ENCODE measurements at regions not wholly inside any gene's neighbourhood (a gene's known extent, or its start where the extent isn't known, plus 50 kb on each side); places are given as distances from the start of the nearest gene placed in this dataset.

DNA sequence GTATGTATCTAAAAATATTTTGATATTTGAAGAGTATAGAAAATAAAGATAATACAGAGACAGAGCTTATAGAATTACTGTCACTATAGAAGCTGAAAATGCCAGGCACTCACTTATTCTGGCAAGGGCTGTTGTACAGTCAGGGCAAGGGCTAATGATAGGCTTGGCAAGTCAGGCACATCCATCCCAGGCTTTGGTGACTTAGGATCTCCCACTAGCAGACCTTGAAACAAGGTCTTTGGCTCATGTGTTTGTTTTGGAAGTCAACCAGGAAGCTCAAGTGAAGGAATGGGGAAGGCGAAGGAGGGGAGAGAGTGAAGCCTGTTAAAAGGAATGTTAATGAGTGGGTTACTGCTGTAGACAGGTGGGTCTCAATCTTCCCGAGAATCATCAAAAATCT is 199.1 kb upstream of the SUCLG2 start:
- Mint-ChIP-seq H3K27me3 (ENCODE audit: low read depth) (peaks cover 7% of the 10 kb centered on the region), H3K36me3 (ENCODE audit: low read depth) (no peaks in the 10 kb centered on the region), H3K9me3 (no peaks in the 10 kb centered on the region), H3K4me1 (no peaks in the 10 kb centered on the region), H3K4me3 (no peak overlapping the region), H3K27ac (no peak overlapping the region)
- TF ChIP-seq, protein P1, sequence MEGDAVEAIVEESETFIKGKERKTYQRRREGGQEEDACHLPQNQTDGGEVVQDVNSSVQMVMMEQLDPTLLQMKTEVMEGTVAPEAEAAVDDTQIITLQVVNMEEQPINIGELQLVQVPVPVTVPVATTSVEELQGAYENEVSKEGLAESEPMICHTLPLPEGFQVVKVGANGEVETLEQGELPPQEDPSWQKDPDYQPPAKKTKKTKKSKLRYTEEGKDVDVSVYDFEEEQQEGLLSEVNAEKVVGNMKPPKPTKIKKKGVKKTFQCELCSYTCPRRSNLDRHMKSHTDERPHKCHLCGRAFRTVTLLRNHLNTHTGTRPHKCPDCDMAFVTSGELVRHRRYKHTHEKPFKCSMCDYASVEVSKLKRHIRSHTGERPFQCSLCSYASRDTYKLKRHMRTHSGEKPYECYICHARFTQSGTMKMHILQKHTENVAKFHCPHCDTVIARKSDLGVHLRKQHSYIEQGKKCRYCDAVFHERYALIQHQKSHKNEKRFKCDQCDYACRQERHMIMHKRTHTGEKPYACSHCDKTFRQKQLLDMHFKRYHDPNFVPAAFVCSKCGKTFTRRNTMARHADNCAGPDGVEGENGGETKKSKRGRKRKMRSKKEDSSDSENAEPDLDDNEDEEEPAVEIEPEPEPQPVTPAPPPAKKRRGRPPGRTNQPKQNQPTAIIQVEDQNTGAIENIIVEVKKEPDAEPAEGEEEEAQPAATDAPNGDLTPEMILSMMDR (IDR thresholded peaks at IDR 0.05; ENCODE audit: unreplicated experiment in 3 of 3): no peak

DNA sequence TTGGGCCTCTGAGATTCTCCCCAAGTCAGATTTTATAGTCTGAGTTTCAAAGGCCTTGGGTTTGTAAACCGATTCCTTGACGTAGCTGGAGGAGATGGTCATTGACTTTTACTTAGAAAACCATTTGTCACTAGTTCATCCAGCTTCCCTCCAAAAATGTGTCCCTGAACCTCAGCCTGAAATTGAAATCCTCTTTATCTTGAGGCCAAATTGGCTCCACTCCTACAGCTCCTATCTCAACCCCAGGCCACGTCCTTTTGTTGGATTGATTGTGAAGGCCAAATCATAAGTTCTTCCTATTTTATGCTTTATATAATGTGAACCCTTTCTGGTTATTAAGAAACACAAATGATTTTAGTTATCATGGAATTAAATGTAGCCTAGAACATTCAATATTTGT is 193.9 kb upstream of the SUCLG2 start:
- Mint-ChIP-seq H3K4me3 (no peak overlapping the region), H3K4me1 (no peaks in the 10 kb centered on the region), H3K27ac (no peak overlapping the region), H3K36me3 (ENCODE audit: low read depth) (no peaks in the 10 kb centered on the region), H3K27me3 (ENCODE audit: low read depth) (no peaks in the 10 kb centered on the region), H3K9me3 (no peaks in the 10 kb centered on the region)
- TF ChIP-seq, protein P1 (IDR thresholded peaks at IDR 0.05; ENCODE audit: unreplicated experiment in 3 of 3): no peak

DNA sequence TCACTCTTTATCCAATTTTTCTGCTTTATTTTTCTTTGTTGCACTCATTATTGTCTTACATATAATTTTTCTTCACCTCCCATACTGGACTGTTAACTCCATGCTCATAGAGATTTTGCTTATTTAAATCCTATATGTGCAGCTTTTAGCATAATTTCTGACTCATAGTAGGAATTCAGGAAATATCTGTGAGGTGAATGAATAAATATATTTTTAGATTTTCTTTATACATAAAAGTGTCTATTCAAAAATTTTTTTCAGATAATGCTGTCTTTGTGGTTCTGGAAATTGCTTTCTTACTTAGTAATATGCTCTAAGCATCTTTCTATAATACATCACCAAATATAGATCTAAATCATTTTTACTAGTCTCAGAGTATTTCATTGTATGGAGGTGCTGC is 191.8 kb upstream of the SUCLG2 start:
- TF ChIP-seq, protein P1 (IDR thresholded peaks at IDR 0.05; ENCODE audit: unreplicated experiment in 3 of 3): no peak
- H3K27ac Mint-ChIP-seq: no peak overlapping the region
- H3K36me3 Mint-ChIP-seq (ENCODE audit: low read depth): no peaks in the 10 kb centered on the region
- H3K4me3 Mint-ChIP-seq: no peak overlapping the region
- no peaks in the 10 kb centered on the region for H3K27me3 Mint-ChIP-seq (ENCODE audit: low read depth)
- H3K4me1 Mint-ChIP-seq: no peaks in the 10 kb centered on the region
- H3K9me3 Mint-ChIP-seq: peaks cover 3% of the 10 kb centered on the region

DNA sequence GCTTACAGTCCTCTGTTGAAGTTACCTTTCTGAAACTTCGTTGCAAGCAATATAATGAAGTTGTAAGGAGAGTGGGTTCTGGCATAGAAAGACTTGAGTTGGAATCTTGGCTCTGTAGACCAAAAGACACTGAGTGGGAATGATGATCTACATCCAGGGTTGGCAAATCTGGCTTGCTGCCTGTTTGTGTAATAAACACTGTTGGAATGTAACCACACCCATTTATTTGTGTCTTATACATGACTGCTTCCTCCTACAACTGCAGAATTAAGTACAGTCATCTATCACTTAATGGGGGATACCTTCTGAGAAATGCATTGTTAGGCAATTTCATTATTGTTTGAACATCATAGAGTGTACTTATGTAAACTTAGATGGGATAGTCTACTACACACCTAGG is 178.4 kb upstream of the SUCLG2 start:
- Mint-ChIP-seq H3K36me3 (ENCODE audit: low read depth) (no peaks in the 10 kb centered on the region), H3K9me3 (peaks cover 22% of the 10 kb centered on the region), H3K4me3 (no peak overlapping the region)

DNA sequence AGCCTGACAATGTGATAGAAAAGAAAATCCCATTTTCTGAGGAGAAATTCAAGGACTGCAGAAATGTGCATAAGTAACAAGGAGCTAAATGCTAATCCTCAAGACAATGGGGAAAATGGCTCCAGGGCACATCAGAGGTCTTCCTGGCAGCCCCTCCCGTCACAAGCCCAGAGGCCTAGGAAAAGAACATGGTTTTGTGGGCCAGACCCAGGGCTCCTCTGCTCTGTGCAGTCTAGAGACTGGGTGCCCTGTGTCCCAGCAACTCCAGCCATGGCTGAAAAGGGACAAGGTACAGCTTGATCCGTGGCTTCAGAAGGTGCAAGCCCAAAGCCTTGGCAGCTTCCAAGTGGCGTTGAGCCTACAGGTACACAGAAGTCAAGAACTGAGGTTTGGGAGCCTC is 176.8 kb upstream of the SUCLG2 start:
- Mint-ChIP-seq H3K27ac (no peak overlapping the region), H3K27me3 (ENCODE audit: low read depth) (no peaks in the 10 kb centered on the region), H3K4me1 (no peaks in the 10 kb centered on the region), H3K4me3 (no peak overlapping the region), H3K36me3 (ENCODE audit: low read depth) (no peaks in the 10 kb centered on the region), H3K9me3 (peaks cover 22% of the 10 kb centered on the region)
- TF ChIP-seq, protein P1 (IDR thresholded peaks at IDR 0.05; ENCODE audit: unreplicated experiment in 3 of 3): no peak

More for the DNA sequence above, 178.4 kb upstream of the SUCLG2 start:
- Mint-ChIP-seq H3K27ac (no peak overlapping the region), H3K27me3 (ENCODE audit: low read depth) (no peaks in the 10 kb centered on the region), H3K4me1 (no peaks in the 10 kb centered on the region)
- TF ChIP-seq, protein P1 (IDR thresholded peaks at IDR 0.05; ENCODE audit: unreplicated experiment in 3 of 3): no peak

DNA sequence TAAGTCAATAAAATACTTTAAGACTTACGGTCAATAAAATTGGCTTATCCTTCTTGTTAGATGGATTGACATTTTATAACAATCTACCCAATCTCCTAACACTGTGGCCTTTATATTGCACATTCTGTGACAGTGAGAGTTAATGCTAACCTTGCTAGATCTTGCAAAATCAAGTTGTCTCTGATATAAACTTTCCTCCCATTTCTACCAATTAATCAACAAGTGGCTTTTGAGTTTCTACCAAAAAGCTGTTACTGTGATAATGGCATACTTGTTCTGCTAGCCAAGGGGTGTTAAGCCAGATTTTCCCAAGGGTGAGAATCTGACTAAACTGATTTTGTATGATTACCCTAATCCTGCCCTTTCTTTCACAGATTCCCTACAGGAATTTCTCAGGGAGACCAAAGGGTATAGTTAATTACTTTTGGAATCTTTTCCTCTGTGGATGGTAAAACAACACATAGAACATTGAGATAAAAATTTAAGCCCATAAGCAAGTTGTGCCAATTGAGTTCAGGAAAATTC is 174.1 kb upstream of the SUCLG2 start:
- Mint-ChIP-seq H3K4me3 (no peak overlapping the region), H3K27me3 (ENCODE audit: low read depth) (no peaks in the 10 kb centered on the region), H3K4me1 (no peaks in the 10 kb centered on the region), H3K27ac (no peak overlapping the region), H3K9me3 (peaks cover 14% of the 10 kb centered on the region), H3K36me3 (ENCODE audit: low read depth) (no peaks in the 10 kb centered on the region)
- TF ChIP-seq, protein P1 (IDR thresholded peaks at IDR 0.05; ENCODE audit: unreplicated experiment in 3 of 3): no peak
